T-helper 17 cell (primary cell): ENCODE measurements at regions not wholly inside any gene's neighbourhood (a gene's known extent, or its start where the extent isn't known, plus 50 kb on each side); places are given as distances from the start of the nearest gene placed in this dataset.
A peak's percentile ranks its signal among the peaks of the same experiment; 100 is the strongest.
"Not testable (repeated sequence)": the region's sequence is repeated elsewhere in the genome, so short reads cannot be mapped to it uniquely, and the experiment has no call there.

Experiments
- ATAC-seq: fragments of 150-1000 bp; cut with Tn5 transposase; 2 replicates; pipeline ENCODE4 v1.10.0; 2021; ENCODE audit warnings: mild to moderate bottlenecking, moderate library complexity
- DNase-seq, 3 donors: peaks; one replicate each; pipeline versions ENCODE4 v3.0.0 to v3.0.0-alpha.2; 2020 to 2021
- H3K9me3 ChIP-seq: one replicate; pipeline ENCODE4 v1.7.0; 2013; ENCODE audit warnings: low read length, mild to moderate bottlenecking; ENCODE audit not compliant: control insufficient read depth, poor library complexity, severe bottlenecking
- H3K27ac Mint-ChIP-seq: one replicate; pipeline ENCODE4 v1.8.0; 2022; ENCODE audit warnings: mild to moderate bottlenecking, moderate library complexity, mixed read lengths
- H3K27me3 Mint-ChIP-seq: one replicate; pipeline ENCODE4 v1.8.0; 2022; ENCODE audit warnings: mixed read lengths
- H3K36me3 Mint-ChIP-seq: one replicate; pipeline ENCODE4 v1.8.0; 2022; ENCODE audit warnings: low read depth, mixed read lengths
- H3K4me1 Mint-ChIP-seq: one replicate; pipeline ENCODE4 v1.8.0; 2022; ENCODE audit warnings: mild to moderate bottlenecking, mixed read lengths
- H3K4me3 Mint-ChIP-seq: one replicate; pipeline ENCODE4 v1.8.0; 2022; ENCODE audit warnings: mild to moderate bottlenecking, moderate library complexity, mixed read lengths

DNA sequence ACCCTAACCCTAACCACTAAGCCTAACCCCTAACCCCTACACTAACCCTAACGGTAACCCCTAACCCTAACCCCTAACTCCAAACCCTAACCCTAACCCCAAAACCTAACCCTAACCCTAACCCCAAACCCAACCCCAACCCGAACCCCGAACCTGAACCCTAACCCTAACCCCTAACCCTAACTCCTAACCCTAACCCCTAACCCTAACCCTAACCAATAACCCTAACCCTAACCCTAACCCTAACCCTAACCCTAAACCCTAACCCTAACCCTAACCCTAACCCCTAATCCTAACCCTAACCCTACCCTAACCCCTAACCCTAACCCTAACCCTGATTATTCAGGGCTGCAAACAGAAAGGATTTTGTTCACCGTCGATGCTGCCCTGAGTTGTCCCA lies 144.6 kb upstream of the DUSP22 start:
- not testable (repeated sequence) for H3K9me3 ChIP-seq, ATAC-seq, H3K27me3 Mint-ChIP-seq, H3K4me1 Mint-ChIP-seq, H3K27ac Mint-ChIP-seq, H3K36me3 Mint-ChIP-seq, DNase-seq, H3K4me3 Mint-ChIP-seq

GRCh38 chr6:148051-148984 lies 144.0 kb upstream of the DUSP22 start:
- H3K27me3 Mint-ChIP-seq, H3K4me1 Mint-ChIP-seq, H3K9me3 ChIP-seq, H3K36me3 Mint-ChIP-seq, H3K4me3 Mint-ChIP-seq: not testable (repeated sequence)
- ATAC-seq (peak; percentile 88), DNase-seq (peak; percentile 26 to 46 (median 45))
- peak overlapping the region; percentile 19 for H3K27ac Mint-ChIP-seq

GRCh38 chr6:150147-150546 lies 142.1 kb upstream of the DUSP22 start:
- not testable (repeated sequence) for H3K4me1 Mint-ChIP-seq
- peaks cover 20% of the 10 kb centered on the region for H3K27me3 Mint-ChIP-seq

GRCh38 chr6:152436-152835 lies 139.9 kb upstream of the DUSP22 start:
- H3K27me3 Mint-ChIP-seq: peaks cover 37% of the 10 kb centered on the region
- DNase-seq, H3K36me3 Mint-ChIP-seq, H3K4me3 Mint-ChIP-seq, H3K4me1 Mint-ChIP-seq, ATAC-seq, H3K9me3 ChIP-seq, H3K27ac Mint-ChIP-seq: not testable (repeated sequence)

More at GRCh38 chr6:150147-150546, 142.1 kb upstream of the DUSP22 start:
- not testable (repeated sequence) for H3K9me3 ChIP-seq, H3K36me3 Mint-ChIP-seq, H3K27ac Mint-ChIP-seq, ATAC-seq, DNase-seq, H3K4me3 Mint-ChIP-seq

- H3K9me3 ChIP-seq, ATAC-seq: not testable (repeated sequence)
Observed at GRCh38 chr6:153026-153425, 139.3 kb upstream of the DUSP22 start.

DNA sequence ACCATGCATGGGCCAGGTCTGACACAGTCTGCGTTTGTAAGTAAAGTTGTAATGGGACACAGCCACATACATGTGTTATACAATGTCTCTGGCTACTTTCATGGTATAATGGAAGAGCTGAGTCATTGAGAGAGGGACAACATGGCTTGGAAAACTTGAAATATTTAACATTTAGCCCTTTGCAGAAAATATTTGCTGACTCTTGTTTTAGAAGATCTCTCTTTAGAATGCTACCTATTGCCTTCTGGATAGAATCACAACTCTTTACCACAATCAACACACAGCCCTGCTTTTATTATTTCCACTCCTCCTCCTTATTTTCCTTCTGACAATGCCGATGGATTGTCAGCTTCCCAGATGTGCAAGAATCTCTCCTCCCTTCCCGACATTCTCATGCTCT lies 138.4 kb upstream of the DUSP22 start:
- not testable (repeated sequence) for H3K9me3 ChIP-seq, ATAC-seq, H3K4me1 Mint-ChIP-seq, DNase-seq, H3K27ac Mint-ChIP-seq, H3K36me3 Mint-ChIP-seq, H3K4me3 Mint-ChIP-seq
- peaks cover 48% of the 10 kb centered on the region for H3K27me3 Mint-ChIP-seq

More at GRCh38 chr6:153026-153425, 139.3 kb upstream of the DUSP22 start:
- not testable (repeated sequence) for H3K4me3 Mint-ChIP-seq, H3K4me1 Mint-ChIP-seq, H3K36me3 Mint-ChIP-seq, DNase-seq, H3K27ac Mint-ChIP-seq
- peaks cover 41% of the 10 kb centered on the region for H3K27me3 Mint-ChIP-seq

DNA sequence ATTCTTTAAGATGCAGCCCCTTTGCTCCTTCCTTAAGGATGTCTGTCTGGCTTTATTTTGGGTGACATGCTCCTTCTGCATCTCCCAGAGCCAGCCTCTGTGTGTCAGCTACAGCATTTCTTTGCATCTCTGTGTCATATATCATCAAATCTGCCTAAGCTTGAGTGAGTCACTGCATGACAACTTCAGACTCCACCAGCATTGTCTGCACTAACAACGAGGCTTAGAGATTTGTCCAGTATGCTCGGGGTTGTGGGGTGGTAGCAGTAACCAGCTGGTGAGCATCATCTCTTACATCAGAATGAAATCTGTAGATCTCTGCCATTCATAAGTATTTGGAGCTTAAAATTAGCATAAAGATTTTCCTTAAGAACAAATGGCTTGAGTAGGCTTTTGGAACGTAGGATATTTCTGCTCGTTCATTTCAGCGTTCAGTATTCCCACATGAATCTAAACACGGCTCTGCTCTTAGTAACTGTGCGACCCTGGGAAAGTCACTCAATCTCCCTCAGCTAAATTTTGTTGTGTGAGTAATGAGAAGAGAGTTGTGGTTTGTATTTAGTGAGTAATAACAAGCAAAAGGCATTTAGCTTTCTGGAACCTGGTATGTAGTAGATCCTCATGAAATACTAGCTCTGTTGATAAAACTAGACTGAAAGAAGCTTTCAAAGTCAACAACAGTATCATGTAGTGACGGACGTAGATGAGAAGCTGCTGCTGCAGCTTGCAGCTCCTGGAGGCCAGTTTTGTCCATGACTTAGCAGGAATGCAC lies 137.8 kb upstream of the DUSP22 start:
- not testable (repeated sequence) for H3K27ac Mint-ChIP-seq, ATAC-seq, H3K36me3 Mint-ChIP-seq, H3K4me3 Mint-ChIP-seq, H3K4me1 Mint-ChIP-seq, H3K9me3 ChIP-seq, DNase-seq
- H3K27me3 Mint-ChIP-seq: peaks cover 54% of the 10 kb centered on the region

DNA sequence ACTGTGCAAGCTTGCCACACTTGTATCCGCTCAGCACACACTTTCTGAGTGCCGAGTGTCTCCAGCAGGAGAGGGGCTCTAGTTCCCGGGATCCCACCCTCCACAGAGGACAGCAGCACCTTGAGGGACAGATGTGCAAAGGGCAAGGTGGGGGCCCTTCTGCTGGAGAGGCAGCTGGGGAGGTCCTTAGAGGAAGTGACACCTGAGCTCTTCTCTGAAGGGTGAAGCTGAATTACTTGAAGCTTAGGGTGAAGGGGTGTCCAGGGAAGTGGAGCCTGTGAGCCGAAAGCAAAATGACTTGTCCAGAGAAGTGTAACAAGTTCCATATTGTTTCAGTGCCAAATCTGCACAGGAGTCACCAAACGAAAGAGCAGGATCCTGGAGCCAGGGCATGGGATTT lies 136.3 kb upstream of the DUSP22 start:
- ATAC-seq: no peak
- peaks cover 69% of the 10 kb centered on the region for H3K27me3 Mint-ChIP-seq
- peaks cover 10% of the 10 kb centered on the region for H3K36me3 Mint-ChIP-seq
- no peak overlapping the region for H3K4me3 Mint-ChIP-seq
- no peaks in the 10 kb centered on the region for H3K9me3 ChIP-seq
- DNase-seq: no peak
- no peak overlapping the region for H3K27ac Mint-ChIP-seq
- H3K4me1 Mint-ChIP-seq: peaks cover 4% of the 10 kb centered on the region

DNA sequence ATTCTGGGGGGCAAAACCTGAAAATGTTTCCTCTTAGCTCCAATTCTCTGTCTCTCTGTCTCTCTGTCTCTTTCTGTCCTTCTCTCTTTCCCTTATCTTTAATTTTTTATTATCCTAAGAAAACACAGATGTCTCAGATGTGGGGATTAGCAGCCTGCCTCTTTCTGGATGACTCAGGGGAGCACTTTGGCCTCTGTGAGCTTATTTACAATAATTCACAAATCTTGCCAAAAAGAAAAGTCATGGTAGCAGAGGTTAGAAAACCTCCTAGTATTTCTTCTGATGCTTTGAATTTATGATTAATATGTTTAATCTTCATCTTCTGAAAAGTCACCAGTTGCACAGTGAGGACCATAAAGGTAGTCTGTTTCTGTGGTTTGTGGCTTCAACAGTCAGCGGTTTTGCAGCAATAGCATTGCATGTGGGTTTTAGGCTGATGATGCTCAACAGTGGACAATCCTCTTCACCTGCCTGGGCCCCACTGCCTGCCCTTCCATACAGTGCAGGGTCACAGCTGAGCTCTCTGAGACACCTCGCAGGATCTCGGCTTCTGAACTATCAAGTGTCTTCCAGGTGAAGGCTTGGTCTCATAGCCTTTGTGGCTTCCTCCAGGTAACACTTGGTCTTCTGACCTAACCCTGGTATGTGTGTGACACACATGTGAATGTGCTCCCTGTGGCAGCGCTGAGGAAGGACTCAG lies 135.7 kb upstream of the DUSP22 start:
- not testable (repeated sequence) for H3K27ac Mint-ChIP-seq, H3K9me3 ChIP-seq, ATAC-seq, DNase-seq, H3K4me1 Mint-ChIP-seq, H3K4me3 Mint-ChIP-seq
- Mint-ChIP-seq H3K36me3 (peaks cover 10% of the 10 kb centered on the region), H3K27me3 (peaks cover 68% of the 10 kb centered on the region)

DNA sequence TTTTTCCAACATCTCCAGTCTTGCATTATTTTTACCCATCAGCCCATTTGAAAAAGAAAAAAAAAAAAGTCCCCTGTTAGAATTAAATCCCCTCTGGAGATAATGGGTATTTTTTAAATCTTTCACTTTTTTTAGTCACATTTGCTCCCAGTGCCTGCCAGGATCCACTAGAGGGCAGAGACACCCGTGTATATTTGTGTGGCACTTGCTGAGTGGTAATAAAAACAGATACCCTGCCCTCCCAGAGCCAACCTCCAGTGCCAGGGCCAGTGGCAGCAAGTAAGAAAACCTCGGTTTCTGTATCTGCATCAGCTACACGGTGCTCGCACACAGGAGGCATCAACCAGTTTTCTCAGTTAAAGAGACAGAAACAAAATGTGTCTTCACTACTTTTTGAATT lies 135.1 kb upstream of the DUSP22 start:
- H3K4me1 Mint-ChIP-seq, H3K4me3 Mint-ChIP-seq, H3K9me3 ChIP-seq, ATAC-seq, DNase-seq, H3K27ac Mint-ChIP-seq: not testable (repeated sequence)
- Mint-ChIP-seq H3K27me3 (peaks cover 64% of the 10 kb centered on the region), H3K36me3 (peaks cover 10% of the 10 kb centered on the region)

- ATAC-seq, H3K27ac Mint-ChIP-seq, H3K9me3 ChIP-seq, H3K36me3 Mint-ChIP-seq, H3K4me3 Mint-ChIP-seq, DNase-seq, H3K4me1 Mint-ChIP-seq: not testable (repeated sequence)
- H3K27me3 Mint-ChIP-seq: peaks cover 40% of the 10 kb centered on the region
Observed at GRCh38 chr6:161657-162056, 130.6 kb upstream of the DUSP22 start.

- Mint-ChIP-seq H3K27me3 (peaks cover 14% of the 10 kb centered on the region), H3K27ac (no peak overlapping the region), H3K4me1 (no peaks in the 10 kb centered on the region), H3K4me3 (no peak overlapping the region), H3K36me3 (no peaks in the 10 kb centered on the region)
- H3K9me3 ChIP-seq: no peaks in the 10 kb centered on the region
- ATAC-seq: no peak
- no peak for DNase-seq
Observed at GRCh38 chr6:164720-165119, 127.6 kb upstream of the DUSP22 start.

- peaks cover 9% of the 10 kb centered on the region for H3K27me3 Mint-ChIP-seq
- H3K4me1 Mint-ChIP-seq: no peaks in the 10 kb centered on the region
- H3K27ac Mint-ChIP-seq: no peak overlapping the region
- DNase-seq: no peak
- H3K36me3 Mint-ChIP-seq: no peaks in the 10 kb centered on the region
- H3K9me3 ChIP-seq: no peaks in the 10 kb centered on the region
- ATAC-seq: no peak
- no peak overlapping the region for H3K4me3 Mint-ChIP-seq
Observed at GRCh38 chr6:165263-165662, 127.0 kb upstream of the DUSP22 start.
